H1 (cell line): ENCODE measurements at regions not wholly inside any gene's neighbourhood (a gene's known extent, or its start where the extent isn't known, plus 50 kb on each side); places are given as distances from the start of the nearest gene placed in this dataset.

Experiments
- CHD7 ChIP-seq: fragments of 300-600 bp; sonication (generic); IDR thresholded peaks from 2 replicates; pipeline ENCODE4 v1.7.1; 2012; ENCODE audit warnings: low read length, moderate library complexity, mild to moderate bottlenecking, inconsistent platforms; ENCODE audit not compliant: insufficient replicate concordance
- CTBP2 ChIP-seq: IDR thresholded peaks from 2 replicates; pipeline ENCODE4 v1.7.0; 2011; ENCODE audit warnings: borderline replicate concordance, mild to moderate bottlenecking, moderate library complexity, mixed read lengths, low read length; ENCODE audit not compliant: insufficient read depth, insufficient read length
- NANOG ChIP-seq: IDR thresholded peaks from 2 replicates; pipeline ENCODE4 v1.6.1; 2011; ENCODE audit warnings: low read length, low read depth, mild to moderate bottlenecking, inconsistent platforms; ENCODE audit not compliant: insufficient read depth, poor library complexity, severe bottlenecking
- RAD21 ChIP-seq, 2 experiments: IDR thresholded peaks in 1 of 2; conservative IDR thresholded peaks in 1 of 2; 2 replicates each; pipeline ENCODE4 v1.6.1; 2011; ENCODE audit warnings: low read depth in 2 of 2, low read length in 2 of 2, improper control_type of control experiment in 1 of 2, inconsistent platforms in 1 of 2, mild to moderate bottlenecking in 1 of 2, moderate library complexity in 1 of 2
- RFX5 ChIP-seq: IDR thresholded peaks from 2 replicates; pipeline ENCODE4 v1.6.1; 2011; ENCODE audit warnings: low read depth, low read length, improper control_type of control experiment, borderline replicate concordance
- YY1 ChIP-seq: IDR thresholded peaks from 2 replicates; pipeline ENCODE4 v1.6.1; 2011; ENCODE audit warnings: low read depth, mild to moderate bottlenecking, low read length

- no peak for TF ChIP-seq CHD7
- no peak for TF ChIP-seq YY1
- no peak for TF ChIP-seq RAD21 (IDR thresholded peaks at IDR 0.05 in 1 of 2, conservative IDR thresholded peaks at IDR 0.05 in 1 of 2; ENCODE audit: low read depth in 2 of 2, low read length in 2 of 2)
- TF ChIP-seq CTBP2 = no peak
- TF ChIP-seq NANOG = no peak
- no peak for TF ChIP-seq RFX5
- TF ChIP-seq, all 59 proteins: peak for 0
These were observed 623.8 kb upstream of the ROBO1 start (continued) for GRCh38 chr3:80391573-80391972.
